Bronchial epithelial cell (primary cell): ENCODE measurements at regions not wholly inside any gene's neighbourhood (a gene's known extent, or its start where the extent isn't known, plus 50 kb on each side); places are given as distances from the start of the nearest gene placed in this dataset.

Experiments
- DNase-seq: peaks from one replicate; pipeline ENCODE4 v3.0.0-alpha.2; 2010; ENCODE audit warnings: low read depth
- FAIRE-seq: peaks from 2 replicates; lab custom pipeline; 2011; peaks lifted over from hg19 to GRCh38; lab: Jason Lieb, UNC
- H3K27me3 ChIP-seq: 2 replicates; pipeline ENCODE4 v1.5.1; 2011; ENCODE audit warnings: low read length; ENCODE audit not compliant: control insufficient read depth, insufficient read depth
- H3K36me3 ChIP-seq: 2 replicates; pipeline ENCODE4 v1.5.1; 2011; ENCODE audit warnings: low read length; ENCODE audit not compliant: control insufficient read depth, insufficient read depth
- H3K4me3 ChIP-seq: 2 replicates; pipeline ENCODE4 v1.5.1; 2011; ENCODE audit warnings: mild to moderate bottlenecking, low read depth, low read length, control low read depth
- CTCF ChIP-seq: IDR thresholded peaks from 2 replicates; pipeline ENCODE4 v1.5.1; 2011; ENCODE audit warnings: mild to moderate bottlenecking, moderate library complexity, low read length, control low read depth, inconsistent platforms; ENCODE audit not compliant: insufficient read depth, severe bottlenecking

- no peaks in the 10 kb centered on the region for H3K36me3 ChIP-seq
- H3K4me3 ChIP-seq = no peak overlapping the region
- no peak for TF ChIP-seq CTCF
- peaks cover 3% of the 10 kb centered on the region for H3K27me3 ChIP-seq
- no peak for DNase-seq
- FAIRE-seq = no peak
These were observed 93.4 kb upstream of the FOXP4 start for GRCh38 chr6:41452763-41453162.

- DNase-seq (no peak), FAIRE-seq (no peak)
- Histone ChIP-seq H3K4me3 (no peak overlapping the region), H3K27me3 (peaks cover 5% of the 10 kb centered on the region), H3K36me3 (no peaks in the 10 kb centered on the region)
- no peak for TF ChIP-seq CTCF
These were observed 92.9 kb upstream of the FOXP4 start for GRCh38 chr6:41453244-41453643.

GRCh38 chr6:41454189-41454789, 91.9 kb upstream of the FOXP4 start:
- no peaks in the 10 kb centered on the region for H3K36me3 ChIP-seq
- FAIRE-seq (peak; percentile 28), DNase-seq (no peak)
- peaks cover 5% of the 10 kb centered on the region for H3K27me3 ChIP-seq
- TF ChIP-seq CTCF = no peak
- H3K4me3 ChIP-seq = no peak overlapping the region

DNA sequence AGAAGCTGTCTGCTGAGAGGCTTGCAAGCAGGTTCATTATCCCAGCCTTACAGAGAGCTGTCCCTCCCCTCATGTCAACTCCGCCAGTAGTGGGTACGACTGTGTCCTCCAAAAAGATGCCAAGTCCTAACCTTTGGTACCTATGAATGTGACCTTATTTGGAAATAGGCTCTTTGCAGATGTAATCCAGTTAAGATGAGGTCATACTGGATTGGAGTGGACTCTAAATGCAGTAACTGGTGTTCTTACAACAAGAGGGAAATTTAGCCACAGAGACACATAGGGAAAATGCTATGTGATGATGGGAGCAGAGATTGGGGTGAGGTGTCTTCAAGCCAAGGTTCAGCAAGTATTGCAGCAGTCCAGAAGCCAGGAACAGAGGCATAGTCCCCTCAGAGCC, 90.8 kb upstream of the FOXP4 start:
- no peak for TF ChIP-seq CTCF
- H3K36me3 ChIP-seq = no peaks in the 10 kb centered on the region
- peaks cover 5% of the 10 kb centered on the region for H3K27me3 ChIP-seq
- DNase-seq (no peak), FAIRE-seq (no peak)
- no peak overlapping the region for H3K4me3 ChIP-seq

- H3K27me3 ChIP-seq = peaks cover 5% of the 10 kb centered on the region
- TF ChIP-seq CTCF = no peak
- FAIRE-seq (no peak), DNase-seq (no peak)
- no peak overlapping the region for H3K4me3 ChIP-seq
- H3K36me3 ChIP-seq = no peaks in the 10 kb centered on the region
These were observed 90.4 kb upstream of the FOXP4 start for GRCh38 chr6:41455818-41456217.

GRCh38 chr6:41457303-41457670, 88.9 kb upstream of the FOXP4 start:
- FAIRE-seq = no peak
- Histone ChIP-seq H3K27me3 (peaks cover 6% of the 10 kb centered on the region), H3K4me3 (no peak overlapping the region), H3K36me3 (no peaks in the 10 kb centered on the region)
- TF ChIP-seq CTCF = no peak
- no peak for DNase-seq
